Fibroblast of skin of left quadriceps (primary cell): ENCODE measurements at regions not wholly inside any gene's neighbourhood (a gene's known extent, or its start where the extent isn't known, plus 50 kb on each side); places are given as distances from the start of the nearest gene placed in this dataset.
"Not testable (repeated sequence)": the region's sequence is repeated elsewhere in the genome, so short reads cannot be mapped to it uniquely, and the experiment has no call there.

ENCODE experiments used
- DNase-seq, 2 experiments: peaks; one replicate each; pipeline ENCODE4 v3.0.0-alpha.2; 2013; ENCODE audit warnings: low read depth in 2 of 2

- DNase-seq = no peak
Measured at GRCh38 chr20:2203436-2203835, 92.4 kb upstream of the TGM3 start.

GRCh38 chr20:2204021-2204420 is 91.8 kb upstream of the TGM3 start:
- no peak for DNase-seq

GRCh38 chr20:2206957-2207769 is 88.6 kb upstream of the TGM3 start:
- peak in 1 of 2 experiments; percentile 22 for DNase-seq

- DNase-seq = no peak
Measured at GRCh38 chr20:2207770-2208097, 88.1 kb upstream of the TGM3 start.

- DNase-seq = no peak
Measured at GRCh38 chr20:2208897-2209296, 86.9 kb upstream of the TGM3 start.

GRCh38 chr20:2210646-2211552 is 84.9 kb upstream of the TGM3 start:
- peak; percentile 38 to 40 for DNase-seq

- no peak for DNase-seq
Measured at GRCh38 chr20:2212456-2213015, 83.3 kb upstream of the TGM3 start.

GRCh38 chr20:2213401-2213800 is 82.4 kb upstream of the TGM3 start:
- DNase-seq = no peak

GRCh38 chr20:2217857-2218539 is 77.8 kb upstream of the TGM3 start:
- DNase-seq = no peak

- DNase-seq = no peak
Measured at GRCh38 chr20:2219481-2220006, 76.3 kb upstream of the TGM3 start.

- DNase-seq = no peak
Measured at GRCh38 chr20:2220298-2220697, 75.5 kb upstream of the TGM3 start.

GRCh38 chr20:2221921-2222320 is 73.9 kb upstream of the TGM3 start:
- no peak for DNase-seq

GRCh38 chr20:2223558-2224367 is 72.0 kb upstream of the TGM3 start:
- no peak for DNase-seq

GRCh38 chr20:2224368-2224639 is 71.5 kb upstream of the TGM3 start:
- no peak for DNase-seq

GRCh38 chr20:2227285-2227684 is 68.5 kb upstream of the TGM3 start:
- DNase-seq = not testable (repeated sequence)

GRCh38 chr20:2227861-2228260 is 67.9 kb upstream of the TGM3 start:
- DNase-seq = no peak

GRCh38 chr20:2228926-2229325 is 66.9 kb upstream of the TGM3 start:
- no peak for DNase-seq

- no peak for DNase-seq
Measured at GRCh38 chr20:2230726-2231488, 64.9 kb upstream of the TGM3 start.

GRCh38 chr20:2231701-2232100 is 64.1 kb upstream of the TGM3 start:
- no peak for DNase-seq

- peak in 1 of 2 experiments; percentile 20 for DNase-seq
Measured at GRCh38 chr20:2234598-2235191, 61.1 kb upstream of the TGM3 start.
